Heart right ventricle (tissue), 16 donors: ENCODE measurements at regions not wholly inside any gene's neighbourhood (a gene's known extent, or its start where the extent isn't known, plus 50 kb on each side); places are given as distances from the start of the nearest gene placed in this dataset.

ENCODE experiments used
- ATAC-seq, 8 donors: fragments of 200-7000 bp; cut with Tn5 transposase; one replicate each; pipeline ENCODE4 v1.9.1; 2020; ENCODE audit warnings: mild to moderate bottlenecking in 8 of 8, moderate library complexity in 8 of 8, moderate number of reproducible peaks in 1 of 8
- DNase-seq, 2 donors: peaks; one replicate each; pipeline ENCODE4 v3.0.0-alpha.2; 2020
- H3K27ac ChIP-seq, 10 donors: fragments of 200-600 bp; sonication (generic) in 2 of 10; one replicate each; pipeline versions ENCODE4 v1.5.0 to v1.8.0; 2020 to 2022; ENCODE audit warnings: mild to moderate bottlenecking in 3 of 10
- H3K27me3 ChIP-seq, 7 donors: fragments of 200-600 bp; one replicate each; pipeline ENCODE4 v1.8.0; 2021 to 2022; ENCODE audit warnings: mild to moderate bottlenecking in 2 of 7
- H3K36me3 ChIP-seq, 9 donors: fragments of 200-600 bp; sonication (generic) in 1 of 9; one replicate each; pipeline versions ENCODE4 v1.5.0 to v1.8.0; 2020 to 2022; ENCODE audit warnings: mild to moderate bottlenecking in 2 of 9
- H3K4me1 ChIP-seq, 9 donors: fragments of 200-600 bp; sonication (generic) in 1 of 9; one replicate each; pipeline versions ENCODE4 v1.5.0 to v1.8.0; 2020 to 2022; ENCODE audit warnings: mild to moderate bottlenecking in 4 of 9
- H3K4me3 ChIP-seq, 10 donors: fragments of 200-600 bp; sonication (generic) in 2 of 10; one replicate each; pipeline versions ENCODE4 v1.5.0 to v1.8.0; 2020 to 2022; ENCODE audit warnings: mild to moderate bottlenecking in 7 of 10, moderate library complexity in 2 of 10
- H3K9me3 ChIP-seq, 11 donors: fragments of 200-600 bp in 10 of 11; sonication (generic) in 2 of 11; one replicate each; pipeline versions ENCODE4 v1.5.0 to v1.8.0; 2013 to 2022; ENCODE audit warnings: mild to moderate bottlenecking in 2 of 11, control low read depth in 1 of 11, moderate library complexity in 1 of 11
- CTCF ChIP-seq, 9 donors: fragments of 200-600 bp; sonication (generic) in 2 of 9; IDR thresholded peaks; one replicate each; pipeline versions ENCODE4 v1.5.0 to v1.8.0; 2021 to 2022; ENCODE audit warnings: antibody characterized with exemption in 9 of 9, mild to moderate bottlenecking in 5 of 9, moderate library complexity in 1 of 9
- WGBS, 2 donors: extraction: QIAGEN DNeasy Blood & Tissue Kit; methylation state at CpG; one replicate each; pipeline ENCODE4 v1.1.7; 2013; ENCODE audit warnings: inconsistent platforms in 1 of 2; 5-methylcytosine and 5-hydroxymethylcytosine counted together
- intact Hi-C, 10 donors: fragments of 100-400 bp; cut with DNase I; formaldehyde crosslinking; loops; one replicate each; pipeline versions ENCODE4 v1.11.1 to v1.14.2; 2022
- donor health status: Arrhythmogenic right ventricular cardiomyopathy.
- donor health status: ischemic (EF 13 %, LVEDD 7.1; RV severe dilation, severe dysfunction).
- donor health status: healthy with polysubstance abuse.
- donor health status: DM: no; HTN: yes; CAD: no.
- donor health status: DM: no; HTN: no; CAD: no.
- donor health status: ischemic (EF 25% LVEDD 6.9; RV normal size, moderate dysfunction).
- donor health status: ischemic (EF 25% LVEDD 5.7; RV mildly dilated, moderate dysfunction).
- donor health status: healthy.
- donor health status: DM: yes; HTN: yes; CAD: no.
- donor health status: Ischemic cardiomyopathy.
- donor health status: ischemic (EF 35%, LVEDD 5.7; RV mildly dilated, moderate dysfunction).
- donor health status: nonischemic (EF 11% LVEDD 7.7; RV severe dilation, severe dysfunction).
- donor health status: DM: yes; HTN: yes; CAD: no.
- donor health status: PGD.
- donor health status: ischemic (EF 29% LVEDD 5.4; RV normal size, mild dysfunction).
- donor health status: nonischemic (EF 23%, LVEDD 6.1; RV moderate dilation, normal function).

- peaks cover 0 to 17% (median 6%) of the 10 kb centered on the region in 11 donors for H3K9me3 ChIP-seq
- H3K27ac ChIP-seq = no peak overlapping the region
- no peaks in the 10 kb centered on the region for H3K4me1 ChIP-seq
- H3K4me3 ChIP-seq = no peak overlapping the region
- 80 to 88% methylated on average over 1 of the region's 1 CpG for WGBS, 2 donors
- DNase-seq (no peak), ATAC-seq (no peak)
- intact Hi-C loops = no loop called here
- no peaks in the 10 kb centered on the region for H3K36me3 ChIP-seq
- H3K27me3 ChIP-seq = no peaks in the 10 kb centered on the region
- no peak for TF ChIP-seq CTCF (IDR thresholded peaks at IDR 0.05)
Measured at GRCh38 chr12:78579846-78580245, 284.7 kb upstream of the SYT1 start.

GRCh38 chr12:78580296-78580695, 284.3 kb upstream of the SYT1 start:
- Histone ChIP-seq H3K9me3 (peaks cover 0 to 17% (median 10%) of the 10 kb centered on the region in 11 donors), H3K27me3 (no peaks in the 10 kb centered on the region), H3K4me3 (no peak overlapping the region), H3K36me3 (no peaks in the 10 kb centered on the region), H3K4me1 (no peaks in the 10 kb centered on the region), H3K27ac (no peak overlapping the region)
- 63 to 91% methylated on average over 1 of the region's 1 CpG for WGBS, 2 donors
- no peak for DNase-seq
- intact Hi-C loops = no loop called here
- no peak for TF ChIP-seq CTCF (IDR thresholded peaks at IDR 0.05)
- no peak for ATAC-seq

GRCh38 chr12:78584695-78585094, 279.9 kb upstream of the SYT1 start:
- Histone ChIP-seq H3K27ac (no peak overlapping the region), H3K27me3 (no peaks in the 10 kb centered on the region), H3K4me3 (no peak overlapping the region), H3K4me1 (no peaks in the 10 kb centered on the region), H3K9me3 (peaks cover 0 to 40% (median 13%) of the 10 kb centered on the region in 11 donors), H3K36me3 (no peaks in the 10 kb centered on the region)
- no peak for ATAC-seq
- 32 to 37% methylated on average over 1 of the region's 1 CpG for WGBS, 2 donors
- no peak for TF ChIP-seq CTCF (IDR thresholded peaks at IDR 0.05)
- DNase-seq = no peak
- intact Hi-C loops = no loop called here

GRCh38 chr12:78585132-78585531, 279.4 kb upstream of the SYT1 start:
- H3K36me3 ChIP-seq = no peaks in the 10 kb centered on the region
- intact Hi-C loops = no loop called here
- H3K27me3 ChIP-seq = no peaks in the 10 kb centered on the region
- DNase-seq = no peak
- peaks cover 0 to 40% (median 13%) of the 10 kb centered on the region in 11 donors for H3K9me3 ChIP-seq
- WGBS, 2 donors = 85 to 92% methylated on average over 2 of the region's 2 CpGs
- H3K4me3 ChIP-seq = no peak overlapping the region
- no peak for ATAC-seq
- no peak overlapping the region for H3K27ac ChIP-seq
- no peaks in the 10 kb centered on the region for H3K4me1 ChIP-seq
- no peak for TF ChIP-seq CTCF (IDR thresholded peaks at IDR 0.05)
